Gastroesophageal sphincter (tissue), 4 donors: ENCODE measurements at regions not wholly inside any gene's neighbourhood (a gene's known extent, or its start where the extent isn't known, plus 50 kb on each side); places are given as distances from the start of the nearest gene placed in this dataset.

ENCODE experiments used
- ATAC-seq: fragments of 150-250 bp; one replicate; pipeline ENCODE4 v1.9.1; 2016; ENCODE audit warnings: mild to moderate bottlenecking, moderate library complexity
- H3K27ac ChIP-seq, 4 donors: fragments of 200-600 bp; sonication (generic) in 3 of 4; 1 replicate in 3 of 4; 2 replicates in 1 of 4; pipeline ENCODE4 v1.5.1; 2016 to 2019
- H3K27me3 ChIP-seq: fragments of 200-600 bp; sonication (generic); one replicate; pipeline ENCODE4 v1.5.1; 2019
- H3K36me3 ChIP-seq, 2 donors: fragments of 200-600 bp; sonication (generic); one replicate each; pipeline ENCODE4 v1.5.1; 2019; ENCODE audit warnings: control low read depth in 1 of 2
- H3K4me1 ChIP-seq, 3 donors: fragments of 200-600 bp; sonication (generic); 1 replicate in 2 of 3; 2 replicates in 1 of 3; pipeline ENCODE4 v1.5.1; 2016 to 2019; ENCODE audit warnings: control low read depth in 2 of 3
- H3K4me3 ChIP-seq, 2 donors: fragments of 200-600 bp; sonication (generic); one replicate each; pipeline ENCODE4 v1.5.1; 2019; ENCODE audit warnings: mild to moderate bottlenecking in 1 of 2, moderate library complexity in 1 of 2
- H3K9me3 ChIP-seq, 3 donors: fragments of 200-600 bp; sonication (generic); one replicate each; pipeline ENCODE4 v1.5.1; 2017 to 2019; ENCODE audit warnings: control low read depth in 2 of 3
- EP300 ChIP-seq: sonication (generic); formaldehyde crosslinking; IDR thresholded peaks from one replicate; pipeline ENCODE4 v1.6.1; 2017; ENCODE audit warnings: antibody characterized with exemption, mild to moderate bottlenecking
- POLR2A ChIP-seq, 2 donors: fragments of 450-650 bp; IDR thresholded peaks; one replicate each; pipeline ENCODE4 v1.6.1; 2017; ENCODE audit warnings: antibody characterized with exemption in 2 of 2, mild to moderate bottlenecking in 2 of 2, moderate library complexity in 1 of 2
- POLR2AphosphoS5 ChIP-seq: sonication (generic); formaldehyde crosslinking; IDR thresholded peaks from one replicate; pipeline ENCODE4 v1.6.1; 2017; ENCODE audit warnings: antibody characterized with exemption
- WGBS, 2 donors: methylation state at CpG; one replicate each; pipeline ENCODE4 v1.1.5; 2018; ENCODE audit warnings: low coverage in 1 of 2; 5-methylcytosine and 5-hydroxymethylcytosine counted together
- TF ChIP-seq, protein P1 (sequence below), 4 experiments: fragments of 200-600 bp in 2 of 4; fragments of 450-650 bp in 2 of 4; sonication (generic) in 1 of 4; IDR thresholded peaks; one replicate each; pipeline ENCODE4 v1.5.1; 2017 to 2019; ENCODE audit warnings: antibody characterized with exemption in 4 of 4, mild to moderate bottlenecking in 2 of 4, moderate library complexity in 2 of 4

DNA sequence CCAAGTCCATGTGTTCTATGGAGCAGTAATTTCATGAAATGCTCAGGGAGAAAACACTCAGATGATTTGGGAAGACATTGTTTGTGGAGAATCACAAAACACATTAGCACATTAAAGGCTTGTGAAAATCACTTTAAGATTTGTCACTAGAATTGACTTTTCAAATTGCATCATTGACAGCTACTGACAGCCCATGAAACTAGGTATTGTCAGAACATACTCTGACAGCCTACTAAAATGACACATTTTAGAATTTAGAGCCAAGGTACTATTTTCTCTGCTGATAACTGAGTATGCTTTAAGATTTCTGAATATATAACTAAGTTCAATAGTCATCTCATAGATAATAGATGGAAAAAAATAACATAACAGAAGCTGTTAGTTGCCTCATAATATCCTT lies 67.4 kb upstream of the FOXC1 start:
- no peak for ATAC-seq
- no peaks in the 10 kb centered on the region for H3K27me3 ChIP-seq
- H3K36me3 ChIP-seq, result peaks cover 0 to 12% of the 10 kb centered on the region in 2 donors
- H3K4me3 ChIP-seq, result no peak overlapping the region
- no peak for TF ChIP-seq POLR2A (IDR thresholded peaks at IDR 0.05)
- no peak for TF ChIP-seq EP300
- peaks cover 0 to 5% (median 0%) of the 10 kb centered on the region in 3 donors for H3K9me3 ChIP-seq
- no peaks in the 10 kb centered on the region for H3K4me1 ChIP-seq
- no peak overlapping the region for H3K27ac ChIP-seq

DNA sequence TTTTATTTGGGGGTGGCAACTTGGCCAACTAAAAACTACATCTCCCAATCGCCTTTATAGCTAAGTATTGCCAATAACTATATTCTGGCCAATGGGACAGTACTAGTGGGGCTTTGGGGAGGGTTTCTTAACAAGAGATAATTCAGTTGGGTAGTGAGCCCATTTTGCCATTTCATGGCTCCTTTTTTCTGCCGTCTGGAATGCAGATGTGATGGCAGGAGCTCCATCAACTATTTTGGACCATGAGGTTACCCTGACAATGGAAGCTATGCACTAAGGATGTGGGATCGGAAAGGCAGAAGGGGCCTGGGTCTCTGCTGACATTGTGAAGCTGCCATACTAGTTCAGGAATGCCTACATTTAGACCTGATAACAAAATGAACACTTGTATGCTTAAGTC lies 67.0 kb upstream of the FOXC1 start:
- Histone ChIP-seq H3K9me3 (peaks cover 0 to 5% (median 0%) of the 10 kb centered on the region in 3 donors), H3K27ac (no peak overlapping the region), H3K4me3 (no peak overlapping the region), H3K36me3 (peaks cover 0 to 16% of the 10 kb centered on the region in 2 donors), H3K4me1 (no peaks in the 10 kb centered on the region), H3K27me3 (no peaks in the 10 kb centered on the region)
- 70 to 93% methylated on average over 3 of the region's 3 CpGs for WGBS, 2 donors
- ATAC-seq, result no peak
- TF ChIP-seq POLR2AphosphoS5 (no peak), EP300 (no peak), POLR2A (IDR thresholded peaks at IDR 0.05) (no peak)
- TF ChIP-seq, protein P1, sequence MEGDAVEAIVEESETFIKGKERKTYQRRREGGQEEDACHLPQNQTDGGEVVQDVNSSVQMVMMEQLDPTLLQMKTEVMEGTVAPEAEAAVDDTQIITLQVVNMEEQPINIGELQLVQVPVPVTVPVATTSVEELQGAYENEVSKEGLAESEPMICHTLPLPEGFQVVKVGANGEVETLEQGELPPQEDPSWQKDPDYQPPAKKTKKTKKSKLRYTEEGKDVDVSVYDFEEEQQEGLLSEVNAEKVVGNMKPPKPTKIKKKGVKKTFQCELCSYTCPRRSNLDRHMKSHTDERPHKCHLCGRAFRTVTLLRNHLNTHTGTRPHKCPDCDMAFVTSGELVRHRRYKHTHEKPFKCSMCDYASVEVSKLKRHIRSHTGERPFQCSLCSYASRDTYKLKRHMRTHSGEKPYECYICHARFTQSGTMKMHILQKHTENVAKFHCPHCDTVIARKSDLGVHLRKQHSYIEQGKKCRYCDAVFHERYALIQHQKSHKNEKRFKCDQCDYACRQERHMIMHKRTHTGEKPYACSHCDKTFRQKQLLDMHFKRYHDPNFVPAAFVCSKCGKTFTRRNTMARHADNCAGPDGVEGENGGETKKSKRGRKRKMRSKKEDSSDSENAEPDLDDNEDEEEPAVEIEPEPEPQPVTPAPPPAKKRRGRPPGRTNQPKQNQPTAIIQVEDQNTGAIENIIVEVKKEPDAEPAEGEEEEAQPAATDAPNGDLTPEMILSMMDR (IDR thresholded peaks at IDR 0.05), result no peak

DNA sequence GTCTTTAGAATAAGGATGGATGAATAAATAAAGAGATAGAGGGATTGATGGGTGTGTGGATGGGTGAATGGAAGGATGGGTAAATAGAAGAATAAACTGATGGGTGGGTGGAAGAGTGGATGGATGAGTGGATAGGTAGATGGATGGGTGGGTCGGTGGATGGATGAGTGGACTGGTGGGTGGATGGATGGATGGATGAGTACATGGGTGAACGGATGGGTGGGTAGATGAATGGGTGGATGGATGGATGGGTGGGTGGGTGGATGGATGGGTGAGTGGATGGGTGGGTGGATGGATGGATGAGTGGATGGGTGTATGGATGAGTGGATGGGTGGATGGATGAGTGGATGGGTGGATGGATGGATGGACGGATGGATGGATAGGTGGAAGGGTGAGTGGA lies 65.7 kb upstream of the FOXC1 start:
- H3K36me3 ChIP-seq, result peaks cover 0 to 29% of the 10 kb centered on the region in 2 donors
- no peaks in the 10 kb centered on the region for H3K27me3 ChIP-seq
- no peaks in the 10 kb centered on the region for H3K4me1 ChIP-seq
- no peak overlapping the region for H3K27ac ChIP-seq
- 78 to 91% methylated on average over 3 of the region's 3 CpGs for WGBS, 2 donors
- no peak for TF ChIP-seq POLR2A (IDR thresholded peaks at IDR 0.05)
- peaks cover 0 to 5% (median 0%) of the 10 kb centered on the region in 3 donors for H3K9me3 ChIP-seq
- ATAC-seq, result no peak
- no peak overlapping the region for H3K4me3 ChIP-seq

DNA sequence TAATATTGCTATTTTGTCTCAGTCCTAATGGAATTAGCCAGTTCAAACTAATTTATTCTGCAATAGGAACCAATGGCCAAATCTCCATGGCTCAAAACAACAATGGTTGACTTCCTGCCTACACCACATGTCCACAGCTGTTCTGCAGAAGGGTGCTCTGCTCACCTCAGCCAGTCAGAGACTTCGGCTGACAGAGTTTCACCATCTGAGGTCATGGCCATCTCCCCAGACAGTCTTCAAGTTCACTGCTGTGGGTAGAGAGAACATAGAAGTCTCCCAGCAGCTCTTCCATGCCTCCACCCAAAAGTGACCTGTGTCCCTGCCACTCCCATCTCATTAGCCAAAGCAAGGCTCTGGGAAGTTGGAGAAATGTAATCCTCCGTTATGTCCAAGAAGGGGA lies 65.1 kb upstream of the FOXC1 start:
- ATAC-seq, result no peak
- Histone ChIP-seq H3K9me3 (peaks cover 0 to 5% (median 0%) of the 10 kb centered on the region in 3 donors), H3K36me3 (peaks cover 0 to 29% of the 10 kb centered on the region in 2 donors), H3K27ac (no peak overlapping the region), H3K4me1 (no peaks in the 10 kb centered on the region), H3K4me3 (no peak overlapping the region), H3K27me3 (no peaks in the 10 kb centered on the region)
- TF ChIP-seq, protein P1 (IDR thresholded peaks at IDR 0.05), result no peak
- TF ChIP-seq POLR2A (IDR thresholded peaks at IDR 0.05), result no peak
- no peak for TF ChIP-seq EP300
- no peak for TF ChIP-seq POLR2AphosphoS5
- 80% methylated on average over 2 of the region's 2 CpGs; no CpG with 5 or more reads in 1 of the 2 donors for WGBS, 2 donors

DNA sequence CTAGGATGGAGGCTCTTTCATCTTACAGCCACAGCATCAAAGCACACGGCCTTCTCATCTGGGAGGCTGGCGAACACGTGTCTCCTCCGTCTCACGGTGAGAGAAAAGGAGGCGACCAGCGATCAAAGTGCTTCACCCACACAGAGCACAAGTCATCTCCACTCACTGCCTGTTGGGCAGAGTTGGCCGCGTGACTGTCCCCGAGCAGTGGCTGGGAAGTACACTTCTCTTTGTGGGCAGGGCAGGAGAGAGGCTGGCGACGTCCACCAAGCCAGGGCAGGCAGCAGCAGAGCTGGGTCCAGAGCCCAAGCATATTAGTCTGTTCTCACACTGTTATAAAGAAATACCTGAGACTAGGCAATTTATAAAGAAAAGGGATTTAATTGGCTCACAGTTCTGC lies 64.1 kb upstream of the FOXC1 start:
- no peak for TF ChIP-seq POLR2A (IDR thresholded peaks at IDR 0.05)
- no peak for TF ChIP-seq EP300
- TF ChIP-seq POLR2AphosphoS5, result no peak
- TF ChIP-seq, protein P1 (IDR thresholded peaks at IDR 0.05), result no peak
- Histone ChIP-seq H3K27me3 (no peaks in the 10 kb centered on the region), H3K4me3 (no peak overlapping the region), H3K36me3 (peaks cover 0 to 29% of the 10 kb centered on the region in 2 donors), H3K4me1 (no peaks in the 10 kb centered on the region), H3K27ac (no peak overlapping the region), H3K9me3 (peaks cover 0 to 5% (median 0%) of the 10 kb centered on the region in 3 donors)
- 93 to 98% methylated on average over 6 to 7 of the region's 12 CpGs for WGBS, 2 donors
- ATAC-seq, result no peak

DNA sequence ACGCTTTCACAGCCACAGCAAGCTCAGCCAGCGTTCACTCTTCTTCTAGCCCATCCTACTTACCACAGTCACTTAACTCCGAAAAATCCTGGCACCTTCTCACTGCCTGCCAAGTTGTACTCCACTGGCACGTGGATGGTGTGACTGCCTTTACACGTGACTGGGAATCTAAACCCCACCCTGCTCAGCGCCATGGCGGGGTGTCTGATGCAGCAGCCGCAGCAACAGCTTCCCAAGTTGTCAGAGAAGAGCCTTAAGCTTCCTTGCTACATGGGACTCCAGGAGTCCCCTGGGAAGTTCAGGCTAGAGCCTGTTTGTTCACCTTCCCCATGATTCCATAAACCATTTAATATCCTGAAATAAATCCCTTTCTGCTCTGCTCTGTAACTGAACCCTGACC lies 61.9 kb upstream of the FOXC1 start:
- 83 to 93% methylated on average over 5 to 8 of the region's 8 CpGs for WGBS, 2 donors
- Histone ChIP-seq H3K27me3 (no peaks in the 10 kb centered on the region), H3K4me1 (no peaks in the 10 kb centered on the region), H3K4me3 (no peak overlapping the region), H3K36me3 (peaks cover 0 to 29% of the 10 kb centered on the region in 2 donors), H3K27ac (no peak overlapping the region), H3K9me3 (peaks cover 0 to 2% (median 0%) of the 10 kb centered on the region in 3 donors)
- TF ChIP-seq POLR2AphosphoS5, result no peak
- no peak for TF ChIP-seq POLR2A (IDR thresholded peaks at IDR 0.05)
- TF ChIP-seq, protein P1 (IDR thresholded peaks at IDR 0.05), result no peak
- no peak for TF ChIP-seq EP300
- no peak for ATAC-seq
